ENCODE measurements at regions not wholly inside any gene's neighbourhood (a gene's known extent, or its start where the extent isn't known, plus 50 kb on each side); places are given as distances from the start of the nearest gene placed in this dataset.

DNA sequence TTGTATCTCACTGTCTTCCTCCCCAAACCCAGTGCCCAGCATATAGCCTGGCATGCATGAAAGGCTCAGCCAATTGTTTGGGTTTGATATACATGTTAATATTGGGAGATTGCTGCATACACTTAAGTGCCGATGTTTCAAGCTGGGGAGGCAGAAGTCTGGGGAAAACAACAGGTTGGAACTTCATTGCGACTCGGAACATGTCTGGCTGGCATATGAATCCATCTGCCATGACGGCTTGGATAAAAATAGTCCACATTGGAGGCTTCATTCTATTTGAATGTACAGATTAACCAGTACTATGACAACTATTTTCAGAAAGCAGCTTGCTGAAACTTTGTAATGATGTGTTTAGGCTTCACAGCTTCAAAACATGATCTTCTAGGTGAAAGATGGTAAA lies 261.0 kb downstream of the CDH26 start:
- 100% methylated on average over 1 of the region's 4 CpGs; no CpG with 5 or more reads in 1 of the 2 experiments for WGBS, 2 experiments (ENCODE audit: extremely low coverage in 2 of 2, insufficient read length in 1 of 2)
- Histone ChIP-seq H4K20me1 (ENCODE audit: insufficient read depth, low read length) (no peaks in the 10 kb centered on the region), H3K79me1 (ENCODE audit: low read depth in 1 of 2, low read length in 2 of 2) (no peaks in the 10 kb centered on the region), H3K23ac (ENCODE audit: low read depth, low read length) (no peak overlapping the region), H3K56ac (ENCODE audit: extremely low read depth, insufficient read depth, low read length) (no peak overlapping the region), H3K9me1 (ENCODE audit: insufficient read depth, low read length) (no peaks in the 10 kb centered on the region), H2BK20ac (ENCODE audit: low read depth, low read length) (no peak overlapping the region), H2BK15ac (ENCODE audit: low read depth, low read length) (no peak overlapping the region), H4K5ac (ENCODE audit: low read depth, low read length) (no peak overlapping the region), H3K4ac (ENCODE audit: low read depth, low read length) (no peak overlapping the region), H3K4me1 (ENCODE audit: control insufficient read depth, insufficient read depth, low read length) (no peaks in the 10 kb centered on the region), H3K14ac (replicated peaks; ENCODE audit: low read depth, low read length) (no peak overlapping the region), H2BK120ac (ENCODE audit: low read depth, low read length) (no peak overlapping the region), H3K27ac (ENCODE audit: insufficient read depth, low read length) (no peak overlapping the region), H3K9ac (ENCODE audit: low read depth, low read length) (no peak overlapping the region), H4K8ac (ENCODE audit: low read depth in 2 of 2, low read length in 2 of 2) (no peak overlapping the region), H2AK9ac (replicated peaks; ENCODE audit: low read depth, low read length, poor library complexity) (no peak overlapping the region), H3K36me3 (ENCODE audit: control insufficient read depth, insufficient read depth, low read length) (no peaks in the 10 kb centered on the region), H3K27me3 (ENCODE audit: control insufficient read depth, insufficient read depth, low read length) (peaks cover 2% of the 10 kb centered on the region; the same call in 1 of the 2 replicates), H3K18ac (ENCODE audit: low read depth, low read length) (no peak overlapping the region), H2AFZ (replicated peaks; ENCODE audit: low read length, poor library complexity) (no peak overlapping the region), H4K91ac (ENCODE audit: insufficient read depth, low read depth, low read length) (no peak overlapping the region), H3K9me3 (ENCODE audit: control insufficient read depth, insufficient read depth, low read length) (no peaks in the 10 kb centered on the region), H2AK5ac (ENCODE audit: low read depth, low read length) (no peak overlapping the region), H3K4me2 (ENCODE audit: low read depth, low read length) (no peak overlapping the region), H3K4me3 (ENCODE audit: insufficient read depth, low read depth, low read length) (no peak overlapping the region), H2BK5ac (ENCODE audit: low read depth, low read length, poor library complexity, severe bottlenecking) (no peak overlapping the region)
- dilution Hi-C loops (cut with HindIII; ENCODE audit: low sequenced_read_pairs, unreplicated experiment) (no loop called here), in situ Hi-C loops (cut with MboI; ENCODE audit: low sequenced_read_pairs) (loop anchor here (10.0 to 25.0 kb wide), 3 partner anchors 893 to 1676 kb away; no protein-coding TSS in a partner anchor), intact Hi-C loops (cut with micrococcal nuclease) (no loop called here)
- ChIA-PET CTCF (interaction anchor here (1.5 kb wide), 1 partner anchor 9 kb away, joined by 10 read pairs; no protein-coding TSS in a partner anchor), POLR2A (ENCODE audit: unreplicated experiment) (no interaction called here)
- no TSS peak for BruUV-seq (replicated peaks)
- no peak for ATAC-seq (ENCODE audit: low read depth)
- no peak for DNase-seq
- TF ChIP-seq MAZ (IDR thresholded peaks at IDR 0.05; ENCODE audit: borderline replicate concordance, low read depth, low read length) (no peak), MAFK (IDR thresholded peaks at IDR 0.05; ENCODE audit: low read depth, low read length) (no peak), BHLHE40 (IDR thresholded peaks at IDR 0.05; ENCODE audit: low read depth, low read length) (no peak), SMC3 (IDR thresholded peaks at IDR 0.05; ENCODE audit: low read depth, low read length) (no peak), CHD1 (IDR thresholded peaks at IDR 0.05; ENCODE audit: low read depth, low read length) (no peak), RCOR1 (IDR thresholded peaks at IDR 0.05; ENCODE audit: insufficient replicate concordance, low read length) (no peak), RAD21 (IDR thresholded peaks at IDR 0.05; ENCODE audit: low read length) (no peak), MXI1 (IDR thresholded peaks at IDR 0.05; ENCODE audit: borderline replicate concordance, low read depth, low read length) (no peak), NFE2L2 (IDR thresholded peaks at IDR 0.05; ENCODE audit: low read depth, low read length) (no peak), RFX5 (IDR thresholded peaks at IDR 0.05; ENCODE audit: low read depth, low read length) (no peak), CEBPB (IDR thresholded peaks at IDR 0.05; ENCODE audit: low read depth, low read length) (no peak), FOS (IDR thresholded peaks at IDR 0.05; ENCODE audit: low read depth, low read length) (no peak), POLR2A (IDR thresholded peaks at IDR 0.05; ENCODE audit: low read depth, low read length) (no peak)
- TF ChIP-seq, protein P1, sequence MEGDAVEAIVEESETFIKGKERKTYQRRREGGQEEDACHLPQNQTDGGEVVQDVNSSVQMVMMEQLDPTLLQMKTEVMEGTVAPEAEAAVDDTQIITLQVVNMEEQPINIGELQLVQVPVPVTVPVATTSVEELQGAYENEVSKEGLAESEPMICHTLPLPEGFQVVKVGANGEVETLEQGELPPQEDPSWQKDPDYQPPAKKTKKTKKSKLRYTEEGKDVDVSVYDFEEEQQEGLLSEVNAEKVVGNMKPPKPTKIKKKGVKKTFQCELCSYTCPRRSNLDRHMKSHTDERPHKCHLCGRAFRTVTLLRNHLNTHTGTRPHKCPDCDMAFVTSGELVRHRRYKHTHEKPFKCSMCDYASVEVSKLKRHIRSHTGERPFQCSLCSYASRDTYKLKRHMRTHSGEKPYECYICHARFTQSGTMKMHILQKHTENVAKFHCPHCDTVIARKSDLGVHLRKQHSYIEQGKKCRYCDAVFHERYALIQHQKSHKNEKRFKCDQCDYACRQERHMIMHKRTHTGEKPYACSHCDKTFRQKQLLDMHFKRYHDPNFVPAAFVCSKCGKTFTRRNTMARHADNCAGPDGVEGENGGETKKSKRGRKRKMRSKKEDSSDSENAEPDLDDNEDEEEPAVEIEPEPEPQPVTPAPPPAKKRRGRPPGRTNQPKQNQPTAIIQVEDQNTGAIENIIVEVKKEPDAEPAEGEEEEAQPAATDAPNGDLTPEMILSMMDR (conservative IDR thresholded peaks at IDR 0.05; ENCODE audit: low read depth, low read length) = no peak
- TF ChIP-seq, protein P2, sequence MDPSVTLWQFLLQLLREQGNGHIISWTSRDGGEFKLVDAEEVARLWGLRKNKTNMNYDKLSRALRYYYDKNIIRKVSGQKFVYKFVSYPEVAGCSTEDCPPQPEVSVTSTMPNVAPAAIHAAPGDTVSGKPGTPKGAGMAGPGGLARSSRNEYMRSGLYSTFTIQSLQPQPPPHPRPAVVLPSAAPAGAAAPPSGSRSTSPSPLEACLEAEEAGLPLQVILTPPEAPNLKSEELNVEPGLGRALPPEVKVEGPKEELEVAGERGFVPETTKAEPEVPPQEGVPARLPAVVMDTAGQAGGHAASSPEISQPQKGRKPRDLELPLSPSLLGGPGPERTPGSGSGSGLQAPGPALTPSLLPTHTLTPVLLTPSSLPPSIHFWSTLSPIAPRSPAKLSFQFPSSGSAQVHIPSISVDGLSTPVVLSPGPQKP (IDR thresholded peaks at IDR 0.05; ENCODE audit: borderline replicate concordance, low read depth, low read length) = no peak
- TF ChIP-seq, protein P3, sequence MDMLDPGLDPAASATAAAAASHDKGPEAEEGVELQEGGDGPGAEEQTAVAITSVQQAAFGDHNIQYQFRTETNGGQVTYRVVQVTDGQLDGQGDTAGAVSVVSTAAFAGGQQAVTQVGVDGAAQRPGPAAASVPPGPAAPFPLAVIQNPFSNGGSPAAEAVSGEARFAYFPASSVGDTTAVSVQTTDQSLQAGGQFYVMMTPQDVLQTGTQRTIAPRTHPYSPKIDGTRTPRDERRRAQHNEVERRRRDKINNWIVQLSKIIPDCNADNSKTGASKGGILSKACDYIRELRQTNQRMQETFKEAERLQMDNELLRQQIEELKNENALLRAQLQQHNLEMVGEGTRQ (IDR thresholded peaks at IDR 0.05; ENCODE audit: low read depth, low read length) = no peak
